COLO668 (cell line): ENCODE measurements at regions not wholly inside any gene's neighbourhood (a gene's known extent, or its start where the extent isn't known, plus 50 kb on each side); places are given as distances from the start of the nearest gene placed in this dataset.

Experiments
- DNase-seq: peaks from one replicate; lab custom pipeline; 2025; ENCODE audit not compliant: unreplicated experiment; lab: John Stamatoyannopoulos, UW

DNA sequence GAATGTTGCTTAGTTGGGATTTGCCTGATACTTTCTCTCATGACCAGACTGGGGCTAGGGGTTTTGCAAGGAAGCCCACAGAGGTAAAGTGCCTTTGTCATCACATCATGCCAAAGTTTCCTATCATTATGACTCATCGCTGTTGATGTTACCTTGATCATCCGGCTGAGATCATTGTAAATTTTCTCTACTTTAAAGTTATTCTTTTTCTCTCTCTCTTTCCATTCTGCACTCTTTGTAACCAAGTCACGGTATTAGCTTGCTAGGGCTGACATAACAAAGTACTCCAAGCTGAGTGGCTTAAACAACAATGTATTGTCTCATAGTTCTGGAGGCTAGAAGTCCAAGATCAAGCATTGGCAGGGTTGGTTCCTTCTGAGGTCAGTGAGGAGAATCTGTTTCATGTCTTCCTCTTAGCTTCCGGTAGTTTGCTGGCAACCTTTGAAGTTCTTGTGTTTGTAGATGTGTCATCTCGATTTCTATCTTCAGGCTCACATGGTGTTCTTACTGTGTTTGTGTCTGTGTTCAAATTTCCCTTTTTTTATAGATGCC is 113.0 kb downstream of the DTHD1 start:
- no peak for DNase-seq

- DNase-seq: no peak
Measured at GRCh38 chr4:36399762-36400353, 118.4 kb downstream of the DTHD1 start.

GRCh38 chr4:36402008-36402758 is 120.8 kb downstream of the DTHD1 start:
- DNase-seq: no peak

GRCh38 chr4:36411338-36411737 is 129.9 kb downstream of the DTHD1 start:
- DNase-seq: no peak

DNA sequence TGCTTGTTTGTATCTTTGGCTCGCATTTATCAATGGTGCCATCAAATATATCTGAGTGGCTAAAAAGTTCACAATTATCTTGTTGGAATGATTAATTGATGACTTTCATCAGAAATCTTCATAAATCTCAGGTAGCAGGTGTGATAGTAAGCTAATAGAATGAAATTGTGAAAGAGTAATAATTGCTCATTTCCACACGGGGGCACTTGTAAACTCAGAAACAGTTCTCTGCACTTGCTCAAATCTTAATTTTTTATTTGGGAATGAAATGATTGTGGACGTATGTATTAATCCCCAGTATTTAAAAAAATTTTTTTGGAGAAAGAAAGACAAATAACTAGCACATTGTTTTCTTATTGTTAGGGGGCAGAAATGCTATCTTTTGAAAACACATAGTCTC is 132.8 kb downstream of the DTHD1 start:
- no peak for DNase-seq

DNA sequence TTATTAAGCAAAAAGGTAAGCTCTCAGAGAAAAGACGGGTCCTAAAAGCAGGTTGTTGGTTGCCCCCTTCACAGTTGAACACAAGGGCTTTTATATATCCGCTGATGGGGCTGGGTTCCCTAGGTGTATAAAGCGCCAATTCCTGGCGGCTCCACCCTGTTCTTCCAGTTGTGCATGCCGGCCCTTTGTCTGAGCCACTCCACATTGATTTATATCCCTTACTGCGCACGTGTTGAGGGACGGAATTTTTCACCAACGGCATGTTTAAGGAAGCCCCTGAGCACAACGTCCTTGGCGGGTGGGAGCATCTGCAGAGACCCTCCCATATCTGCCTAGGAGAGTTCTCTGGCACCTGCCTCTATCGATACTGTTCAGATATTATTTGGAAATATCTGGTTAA is 135.7 kb downstream of the DTHD1 start:
- no peak for DNase-seq

DNA sequence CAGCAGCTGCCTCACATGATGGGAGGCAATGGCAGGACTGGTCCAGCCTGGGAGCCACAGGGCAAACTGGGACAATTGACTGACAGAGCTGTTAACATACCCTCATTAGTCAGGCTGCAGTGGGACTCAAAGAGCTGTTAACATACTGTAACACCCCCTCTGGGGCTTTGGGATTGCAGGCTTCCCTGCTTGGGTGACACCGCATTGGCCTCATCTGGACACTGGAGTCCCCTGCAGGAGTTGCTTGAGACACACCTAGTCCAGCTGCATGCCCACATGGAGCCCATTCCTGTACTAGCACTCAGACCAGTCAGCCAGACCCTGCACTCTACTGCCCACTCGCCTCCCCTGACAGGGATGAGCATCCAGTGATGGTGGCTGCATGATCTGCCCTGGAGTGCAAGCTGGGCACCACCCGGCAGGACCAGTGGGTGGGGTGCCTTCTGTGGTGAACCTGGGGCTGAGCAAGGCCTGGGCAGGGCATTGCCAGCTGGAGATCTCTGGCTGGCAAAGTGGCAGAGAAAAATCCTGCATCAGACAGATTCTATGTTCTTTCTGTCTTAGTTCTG is 138.8 kb downstream of the DTHD1 start:
- DNase-seq: no peak

DNA sequence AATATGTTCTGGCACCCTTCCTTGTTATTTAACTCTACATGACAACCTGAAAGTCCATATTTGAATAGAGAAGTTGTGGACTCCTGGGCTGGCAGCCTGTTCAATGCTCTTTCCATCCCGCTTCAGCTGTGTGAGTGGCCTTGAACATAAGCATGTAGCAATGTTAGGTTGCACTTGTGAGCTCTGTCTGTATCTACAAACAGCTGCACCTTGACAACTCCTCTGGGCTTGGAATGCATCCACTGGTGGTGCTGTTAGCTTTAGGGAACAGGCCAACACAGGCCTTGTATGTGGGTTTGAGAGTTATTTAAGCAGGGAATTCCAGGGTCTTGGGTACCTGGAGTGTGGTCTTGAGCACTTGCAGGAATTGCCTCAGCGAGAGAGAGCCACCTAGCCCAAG is 141.2 kb downstream of the DTHD1 start:
- no peak for DNase-seq

GRCh38 chr4:36426741-36427140 is 145.3 kb downstream of the DTHD1 start:
- no peak for DNase-seq

DNA sequence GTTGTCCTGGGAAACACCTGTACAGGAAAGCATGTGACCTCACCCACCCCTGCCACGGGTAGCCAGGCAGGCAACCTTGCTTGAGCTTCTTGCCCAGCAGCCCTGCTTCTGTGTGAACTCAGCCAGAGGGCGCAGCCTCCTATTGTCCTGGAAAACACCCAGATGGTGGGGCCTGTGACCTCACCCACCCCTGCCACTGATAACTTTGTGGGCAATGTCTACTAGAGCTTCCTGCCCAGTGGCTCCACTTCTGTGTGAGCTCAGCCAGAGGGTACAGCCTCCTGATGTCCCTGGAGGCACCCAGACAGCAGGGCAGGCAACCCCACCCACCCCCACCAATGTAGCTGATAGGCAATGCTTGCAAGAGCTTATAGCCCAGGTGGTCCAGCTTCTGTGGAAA is 146.3 kb downstream of the DTHD1 start:
- no peak for DNase-seq

GRCh38 chr4:36432586-36432985 is 151.2 kb downstream of the DTHD1 start:
- no peak for DNase-seq

- no peak for DNase-seq
Measured at GRCh38 chr4:36439556-36439955, 158.1 kb downstream of the DTHD1 start.

DNA sequence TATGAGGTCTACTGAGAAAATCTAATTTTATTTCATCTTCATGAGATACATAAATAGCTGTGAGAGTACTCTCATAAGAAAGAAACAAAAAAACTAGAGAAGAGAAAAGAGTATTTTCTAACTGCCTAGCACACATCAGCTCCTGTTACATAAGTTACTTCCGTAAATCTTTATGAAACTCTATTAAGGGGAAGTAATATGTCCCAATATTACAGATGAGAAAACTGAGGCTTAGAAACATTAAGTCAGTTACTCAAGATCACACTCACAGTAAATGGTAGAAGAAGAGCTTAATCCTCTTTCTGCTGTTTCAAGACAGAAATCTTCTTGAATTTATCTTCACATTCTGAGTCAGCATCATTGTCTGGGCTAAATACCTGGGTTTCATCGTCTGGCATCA is 164.1 kb downstream of the DTHD1 start:
- no peak for DNase-seq

- DNase-seq: no peak
Measured at GRCh38 chr4:36446275-36446674, 164.9 kb downstream of the DTHD1 start.

- DNase-seq: no peak
Measured at GRCh38 chr4:36461344-36461743, 179.9 kb downstream of the DTHD1 start.

DNA sequence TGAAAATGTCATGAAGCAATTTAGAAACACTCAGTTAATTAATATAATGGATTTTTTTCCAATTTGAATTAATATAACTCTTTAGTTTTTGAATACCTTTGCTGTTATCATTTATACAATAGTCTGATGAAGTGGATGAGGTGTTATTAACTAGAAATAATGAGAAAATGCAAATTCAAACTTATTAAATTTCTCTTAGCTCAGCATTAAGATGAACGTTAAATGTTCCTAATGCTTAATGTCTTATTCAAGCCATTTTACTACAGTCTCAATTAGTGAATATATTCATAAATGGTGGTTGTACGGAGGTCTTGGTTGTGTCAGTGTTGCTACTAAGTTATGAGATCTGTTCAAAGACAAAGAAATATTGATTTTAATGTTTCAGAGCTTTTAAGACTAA is 186.3 kb downstream of the DTHD1 start:
- DNase-seq: no peak

GRCh38 chr4:36471903-36472302 is 190.5 kb downstream of the DTHD1 start:
- DNase-seq: no peak

DNA sequence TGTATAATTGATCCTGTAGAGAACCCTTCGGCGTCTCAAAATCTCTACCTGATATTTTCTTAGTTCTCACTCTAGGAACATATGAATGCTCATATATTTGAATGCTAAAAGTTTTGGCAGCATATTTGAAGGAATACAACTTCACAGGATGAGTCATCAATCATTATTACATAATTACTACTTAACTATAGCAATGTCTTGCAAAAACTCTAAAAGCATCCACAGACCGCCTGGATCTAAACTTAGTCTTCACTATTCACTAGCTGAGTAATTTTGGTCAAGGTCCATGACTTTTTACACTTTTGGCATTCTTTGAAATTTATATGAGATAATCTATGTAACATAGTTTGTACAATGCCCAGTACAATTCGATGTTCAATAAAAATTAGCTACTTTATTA is 194.7 kb downstream of the DTHD1 start:
- DNase-seq: no peak

DNA sequence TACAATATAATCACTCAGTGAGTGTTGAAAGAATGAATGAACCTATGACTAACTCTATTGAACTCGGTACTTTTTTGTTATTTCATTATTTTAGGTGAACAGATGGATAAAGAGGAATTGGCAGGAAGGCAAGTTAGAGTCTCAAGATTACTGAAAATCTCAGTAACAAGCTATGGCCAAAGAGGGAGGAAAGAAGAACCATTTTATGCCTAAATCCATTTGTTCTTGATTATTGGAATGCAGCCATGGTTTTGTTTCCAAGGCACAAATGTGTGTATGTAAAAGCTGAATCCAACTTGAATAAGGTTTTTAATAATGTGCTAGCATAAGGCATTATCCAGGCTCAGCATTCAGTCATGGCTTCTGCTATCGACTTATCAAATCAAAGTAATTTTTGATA is 196.4 kb downstream of the DTHD1 start:
- no peak for DNase-seq

DNA sequence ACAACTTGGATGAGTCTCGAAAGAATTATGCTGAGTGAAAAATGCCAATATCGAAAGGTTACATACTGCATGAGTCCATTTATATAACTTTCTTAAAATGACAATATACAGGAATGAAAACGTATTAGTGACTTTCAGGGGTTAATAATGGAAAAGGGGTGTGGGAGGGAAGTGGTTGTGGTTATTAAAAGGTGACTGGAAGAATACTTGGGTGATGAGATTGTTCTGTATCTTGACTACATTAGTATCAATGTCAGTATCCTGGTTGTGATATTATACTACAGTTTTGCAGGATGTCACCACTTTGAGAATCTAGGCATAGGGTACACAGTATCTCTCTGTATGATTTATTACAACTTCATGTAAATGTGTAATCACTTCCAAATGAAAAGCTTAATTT is 204.5 kb downstream of the DTHD1 start:
- DNase-seq: no peak

GRCh38 chr4:36489798-36490197 is 208.4 kb downstream of the DTHD1 start:
- no peak for DNase-seq

- no peak for DNase-seq
Measured at GRCh38 chr4:36492041-36492440, 210.6 kb downstream of the DTHD1 start.
